K562 (cell line): ENCODE measurements at regions not wholly inside any gene's neighbourhood (a gene's known extent, or its start where the extent isn't known, plus 50 kb on each side); places are given as distances from the start of the nearest gene placed in this dataset.

Experiments
- ATAC-seq: fragments of 200-7000 bp; cut with Tn5 transposase; 3 replicates; pipeline ENCODE4 v1.9.1; 2020; ENCODE audit warnings: moderate library complexity
- BruUV-seq: library from RNA; stranded (reverse); fragments of 400-500 nt; replicated peaks from 2 replicates; lab custom pipeline; 2021; lab: Mats Ljungman, UMichigan
- CTCF ChIA-PET: fragments of 300-600 bp; formaldehyde crosslinking; extraction: SDS; loops from one replicate; lab custom pipeline; 2021; ENCODE audit warnings: low intra/inter-chr PET ratio; lab: Yijun Ruan, JAX
- POLR2A ChIA-PET: fragments of 300-600, 350-650 bp; sonication (Branson Sonifier 250); formaldehyde crosslinking; extraction: SDS; loops from one replicate; lab custom pipeline; 2021; ENCODE audit warnings: antibody characterized with exemption, inconsistent platforms; lab: Yijun Ruan, JAX
- DNase-seq, 4 experiments: peaks; one replicate each; pipeline versions ENCODE4 v3.0.0 to v3.0.0-alpha.2; 2011 to 2018; ENCODE audit warnings: low spot score in 3 of 4, mixed read lengths in 3 of 4; ENCODE audit errors: extremely low read depth in 1 of 4
- FAIRE-seq: peaks from 2 replicates; lab custom pipeline; 2011; peaks lifted over from hg19 to GRCh38; lab: Jason Lieb, UNC
- H2AFZ ChIP-seq: 2 replicates; pipeline ENCODE4 v1.6.0; 2011; ENCODE audit warnings: low read depth, low read length, control low read depth, inconsistent platforms
- H3K27ac ChIP-seq: fragments of 200-600 bp; 3 replicates; pipeline ENCODE4 v1.8.0; 2011; ENCODE audit warnings: low read depth, mild to moderate bottlenecking, control low read depth, inconsistent platforms, low read length, moderate library complexity, mixed read lengths; ENCODE audit errors: extremely low read depth
- H3K27me3 ChIP-seq, 2 experiments: fragments of 300-600 bp in 1 of 2; 2 replicates in 1 of 2; 3 replicates in 1 of 2; pipeline versions ENCODE4 v1.6.0 to v1.8.0; 2011; ENCODE audit warnings: inconsistent platforms in 2 of 2, low read length in 2 of 2, mild to moderate bottlenecking in 1 of 2, mixed read lengths in 1 of 2, moderate library complexity in 1 of 2; ENCODE audit not compliant: control insufficient read depth in 2 of 2, insufficient read depth in 2 of 2
- H3K36me3 ChIP-seq: fragments of 300-600 bp; 3 replicates; pipeline ENCODE4 v1.8.0; 2011; ENCODE audit warnings: mild to moderate bottlenecking, low read length, inconsistent platforms; ENCODE audit not compliant: control insufficient read depth, insufficient read depth
- H3K4me1 ChIP-seq, 2 experiments: fragments of 200-600 bp in 1 of 2; replicated peaks in 1 of 2; 2 replicates in 1 of 2; 3 replicates in 1 of 2; pipeline versions ENCODE4 v1.5.1 to v1.8.0; 2011; ENCODE audit warnings: inconsistent platforms in 2 of 2, low read length in 2 of 2, mild to moderate bottlenecking in 1 of 2, mixed read lengths in 1 of 2, moderate library complexity in 1 of 2; ENCODE audit not compliant: control insufficient read depth in 2 of 2, insufficient read depth in 2 of 2
- H3K4me2 ChIP-seq: 2 replicates; pipeline ENCODE4 v1.6.1; 2011; ENCODE audit warnings: low read length, control low read depth, inconsistent platforms, mixed read lengths; ENCODE audit not compliant: insufficient read depth
- H3K4me3 ChIP-seq: fragments of 200-600 bp; sonication (generic), shearing (Covaris generic); 2 replicates; pipeline ENCODE4 v1.5.1; 2016; ENCODE audit warnings: control low read depth, inconsistent platforms
- H3K79me2 ChIP-seq: fragments of 200-600 bp; 3 replicates; pipeline ENCODE4 v1.8.0; 2011; ENCODE audit warnings: low read length, inconsistent platforms; ENCODE audit not compliant: control insufficient read depth, insufficient read depth
- H3K9ac ChIP-seq, 2 experiments: 2 replicates each; pipeline versions ENCODE4 v1.6.0 to v1.6.1; 2011; ENCODE audit warnings: low read depth in 2 of 2, low read length in 2 of 2, control low read depth in 1 of 2, inconsistent platforms in 1 of 2, mild to moderate bottlenecking in 1 of 2, mixed read lengths in 1 of 2; ENCODE audit not compliant: insufficient read depth in 1 of 2
- H3K9me1 ChIP-seq: one replicate; pipeline ENCODE4 v1.6.0; 2011; ENCODE audit warnings: inconsistent platforms, mild to moderate bottlenecking, low read length, moderate library complexity; ENCODE audit not compliant: control insufficient read depth, insufficient read depth
- H3K9me3 ChIP-seq: replicated peaks from 2 replicates; pipeline ENCODE4 v1.5.1; 2011; ENCODE audit warnings: low read depth, low read length, inconsistent platforms; ENCODE audit not compliant: control insufficient read depth, insufficient read depth
- H4K20me1 ChIP-seq: replicated peaks from 2 replicates; pipeline ENCODE4 v1.6.1; 2011; ENCODE audit warnings: low read length, inconsistent platforms, mixed read lengths; ENCODE audit not compliant: control insufficient read depth, insufficient read depth
- ATF1 ChIP-seq, 2 experiments: fragments of 450-650 bp in 1 of 2; IDR thresholded peaks; 2 replicates each; pipeline ENCODE4 v1.6.1; 2016; ENCODE audit warnings: missing compliant biosample characterization in 1 of 2, missing genetic modification characterization in 1 of 2
- BCOR ChIP-seq: fragments of 450-650 bp; IDR thresholded peaks from 2 replicates; pipeline ENCODE4 v1.6.1; 2016
- CBFB ChIP-seq: sonication (generic); formaldehyde crosslinking; IDR thresholded peaks from 2 replicates; pipeline ENCODE4 v1.4.0; 2020; ENCODE audit warnings: mild to moderate bottlenecking, missing genetic modification reagents
- CTCFL ChIP-seq: IDR thresholded peaks from 2 replicates; pipeline ENCODE4 v1.6.1; 2011; ENCODE audit warnings: borderline replicate concordance, low read depth, mild to moderate bottlenecking, moderate library complexity, low read length; ENCODE audit not compliant: insufficient read depth, poor library complexity, severe bottlenecking
- E2F6 ChIP-seq, 2 experiments: IDR thresholded peaks; 2 replicates each; pipeline ENCODE4 v1.6.1; 2011; ENCODE audit warnings: borderline replicate concordance in 1 of 2, control low read depth in 1 of 2, low read depth in 1 of 2, low read length in 1 of 2, mild to moderate bottlenecking in 1 of 2, mixed read lengths in 1 of 2, moderate library complexity in 1 of 2; ENCODE audit not compliant: insufficient read depth in 1 of 2, insufficient read length in 1 of 2, poor library complexity in 1 of 2, severe bottlenecking in 1 of 2; ENCODE audit errors: extremely low read depth in 1 of 2
- ELF4 ChIP-seq: fragments of 450-650 bp; formaldehyde crosslinking; IDR thresholded peaks from 2 replicates; pipeline ENCODE4 v1.4.0; 2022; ENCODE audit warnings: missing genetic modification characterization
- KLF13 ChIP-seq: fragments of 450-650 bp; IDR thresholded peaks from 2 replicates; pipeline ENCODE4 v1.6.1; 2016; ENCODE audit warnings: missing genetic modification characterization, low read depth, mild to moderate bottlenecking, missing compliant biosample characterization, moderate library complexity, borderline replicate concordance
- MLLT1 ChIP-seq, 2 experiments: fragments of 450-650 bp; IDR thresholded peaks; 2 replicates each; pipeline ENCODE4 v1.6.1; 2016
- NFIX ChIP-seq: fragments of 250-450 bp; sonication (Bioruptor Pico); IDR thresholded peaks from 2 replicates; pipeline ENCODE4 v1.4.0; 2020; ENCODE audit warnings: low read depth, mild to moderate bottlenecking, moderate library complexity
- POLR2G ChIP-seq: fragments of 200-400 bp; formaldehyde crosslinking; IDR thresholded peaks from 2 replicates; pipeline ENCODE4 v1.6.1; 2017; ENCODE audit warnings: low read depth, mild to moderate bottlenecking, antibody characterized with exemption, low read length, moderate library complexity
- PURB ChIP-seq: sonication (generic); formaldehyde crosslinking; IDR thresholded peaks from 2 replicates; pipeline ENCODE4 v1.9.0; 2021; ENCODE audit warnings: low read depth, mild to moderate bottlenecking, missing genetic modification reagents
- RBM15 ChIP-seq: fragments of 200-400 bp; formaldehyde crosslinking; IDR thresholded peaks from 2 replicates; pipeline ENCODE4 v1.6.1; 2018; ENCODE audit warnings: mild to moderate bottlenecking, low read length, moderate library complexity; ENCODE audit not compliant: insufficient read depth
- SAFB2 ChIP-seq: fragments of 200-400 bp; formaldehyde crosslinking; IDR thresholded peaks from 2 replicates; pipeline ENCODE4 v1.6.1; 2018; ENCODE audit warnings: borderline replicate concordance, low read length, low read depth, moderate library complexity; ENCODE audit not compliant: severe bottlenecking
- TAF15 ChIP-seq: fragments of 200-400 bp; formaldehyde crosslinking; IDR thresholded peaks from 2 replicates; pipeline ENCODE4 v1.6.1; 2017; ENCODE audit warnings: mild to moderate bottlenecking, low read depth, low read length, moderate library complexity
- U2AF1 ChIP-seq: fragments of 200-400 bp; formaldehyde crosslinking; optimal IDR thresholded peaks from 2 replicates; pipeline ENCODE3; 2017; ENCODE audit warnings: mild to moderate bottlenecking, low read depth, low read length, moderate library complexity
- ZNF121 ChIP-seq: sonication (generic); formaldehyde crosslinking; conservative IDR thresholded peaks from 2 replicates; pipeline ENCODE4 v1.8.0; 2022; ENCODE audit warnings: missing genetic modification reagents
- ZNF175 ChIP-seq: fragments of 200-800 bp; sonication (Bioruptor generic); IDR thresholded peaks from 2 replicates; pipeline ENCODE4 v1.6.1; 2016; ENCODE audit warnings: low read depth, mild to moderate bottlenecking, missing genetic modification characterization, missing compliant biosample characterization
- WGBS: fragments of 100-300 bp; shearing (Covaris generic); methylation state at CpG from one replicate; pipeline ENCODE4 v1.1.6; 2016; ENCODE audit warnings: low coverage, mixed read lengths; ENCODE audit not compliant: insufficient coverage; ENCODE audit errors: missing lambda C conversion rate; 5-methylcytosine and 5-hydroxymethylcytosine counted together
- in situ Hi-C: fragments of 300-500 bp; cut with MboI; formaldehyde crosslinking; loops from 4 replicates; pipeline ENCODE4 v1.15.0; 2018; ENCODE audit warnings: inconsistent platforms, mixed read lengths
- intact Hi-C: fragments of 100-400 bp; cut with micrococcal nuclease; formaldehyde crosslinking; loops from 2 replicates; pipeline ENCODE4 v1.14.2; 2022

- TF ChIP-seq E2F6 (IDR thresholded peaks at IDR 0.05; ENCODE audit: borderline replicate concordance in 1 of 2, extremely low read depth in 1 of 2, insufficient read depth in 1 of 2, insufficient read length in 1 of 2, low read depth in 1 of 2, low read length in 1 of 2, poor library complexity in 1 of 2, severe bottlenecking in 1 of 2): no peak
- TF ChIP-seq, all 486 proteins: peak for 0
Measured at GRCh38 chr7:22066522-22066921, 120.8 kb upstream of the CDCA7L start (continued).

GRCh38 chr7:22064816-22065215 is 119.1 kb upstream of the CDCA7L start:
- H3K27me3 ChIP-seq: peaks cover 5 to 6% of the 10 kb centered on the region in 2 experiments; a peak in 2 of 5 replicates
- no peaks in the 10 kb centered on the region for H3K9me3 ChIP-seq
- H3K4me2 ChIP-seq: no peak overlapping the region
- no peak for DNase-seq
- BruUV-seq: no TSS peak
- CTCF ChIA-PET: no interaction called here
- in situ Hi-C loops (no loop called here), intact Hi-C loops (no loop called here)
- no peak overlapping the region for H3K27ac ChIP-seq
- FAIRE-seq: no peak
- ATAC-seq: no peak
- H3K4me3 ChIP-seq: no peak overlapping the region
- H3K79me2 ChIP-seq: no peaks in the 10 kb centered on the region
- H3K9ac ChIP-seq: no peak overlapping the region
- WGBS: 0% methylated on average over 2 of the region's 2 CpGs
- no peaks in the 10 kb centered on the region for H4K20me1 ChIP-seq
- H2AFZ ChIP-seq: no peak overlapping the region
- H3K36me3 ChIP-seq: no peaks in the 10 kb centered on the region
- POLR2A ChIA-PET: interaction anchor here (1.2 kb wide), 1 partner anchor 9 kb away, joined by 3 read pairs; no protein-coding TSS in a partner anchor
- no peaks in the 10 kb centered on the region for H3K4me1 ChIP-seq
- no peaks in the 10 kb centered on the region for H3K9me1 ChIP-seq
- no peak for TF ChIP-seq ELF4 (CRISPR knock-in tag)
- TF ChIP-seq PURB: no peak
- no peak for TF ChIP-seq BCOR
- TF ChIP-seq RBM15: no peak
- TF ChIP-seq CBFB (CRISPR knock-in tag): no peak
- no peak for TF ChIP-seq SAFB2
- TF ChIP-seq ZNF121 (CRISPR knock-in tag): no peak
- TF ChIP-seq MLLT1 (IDR thresholded peaks at IDR 0.05): no peak
- no peak for TF ChIP-seq TAF15
- TF ChIP-seq ATF1 (CRISPR knock-in tag; IDR thresholded peaks at IDR 0.05): no peak
- TF ChIP-seq ATF1 (tag; IDR thresholded peaks at IDR 0.05): no peak
- no peak for TF ChIP-seq CTCFL
- TF ChIP-seq ZNF175 (CRISPR knock-in tag): no peak
- no peak for TF ChIP-seq KLF13
- TF ChIP-seq POLR2G: no peak
- no peak for TF ChIP-seq U2AF1
- TF ChIP-seq NFIX (CRISPR knock-in tag): no peak
